UCSD-AML1 (cell line): ENCODE measurements at regions not wholly inside any gene's neighbourhood (a gene's known extent, or its start where the extent isn't known, plus 50 kb on each side); places are given as distances from the start of the nearest gene placed in this dataset.
"Not testable (repeated sequence)": the region's sequence is repeated elsewhere in the genome, so short reads cannot be mapped to it uniquely, and the experiment has no call there.

Source experiments
- DNase-seq: peaks from one replicate; lab custom pipeline; 2025; ENCODE audit not compliant: unreplicated experiment; lab: John Stamatoyannopoulos, UW

- no peak for DNase-seq
These were observed 57.6 kb upstream of the BBX start for GRCh38 chr3:107465064-107465631.

GRCh38 chr3:107468782-107469181 lies 54.0 kb upstream of the BBX start:
- DNase-seq: no peak

- not testable (repeated sequence) for DNase-seq
These were observed 52.3 kb upstream of the BBX start for GRCh38 chr3:107470496-107470895.
